ENCODE measurements at regions not wholly inside any gene's neighbourhood (a gene's known extent, or its start where the extent isn't known, plus 50 kb on each side); places are given as distances from the start of the nearest gene placed in this dataset.
"Not testable (repeated sequence)": the region's sequence is repeated elsewhere in the genome, so short reads cannot be mapped to it uniquely, and the experiment has no call there.

GRCh38 chr6:169093066-169093723 lies 160.5 kb downstream of the THBS2 start:
- H3K4me2 ChIP-seq, result no peak overlapping the region
- TF ChIP-seq TFCP2L1 (CRISPR knock-in tag; IDR thresholded peaks at IDR 0.05) (no peak), NFE2L2 (conservative IDR thresholded peaks at IDR 0.05; ENCODE audit: low read length) (no peak), CTCF (IDR thresholded peaks at IDR 0.05) (no peak), RCOR1 (IDR thresholded peaks at IDR 0.05; ENCODE audit: low read depth, low read length) (no peak), POLR2A (IDR thresholded peaks at IDR 0.05; ENCODE audit: low read length) (no peak), ZFP36 (IDR thresholded peaks at IDR 0.05; ENCODE audit: borderline replicate concordance, partially characterized antibody) (no peak), ESRRA (IDR thresholded peaks at IDR 0.05; ENCODE audit: borderline replicate concordance, low read length) (no peak), BHLHE40 (IDR thresholded peaks at IDR 0.05; ENCODE audit: low read depth, low read length) (no peak)
- 45% methylated on average over 10 of the region's 11 CpGs for WGBS (ENCODE audit: missing lambda C conversion rate)
- FAIRE-seq (no peak), ATAC-seq (no peak), DNase-seq (ENCODE audit: low read depth in 1 of 2, low spot score in 1 of 2) (no peak)
- peaks cover 18% of the 10 kb centered on the region; the same call in 1 of the 3 replicates for H3K9me3 ChIP-seq
- H3K4me3 ChIP-seq, result no peak overlapping the region
- H3K4me1 ChIP-seq, result no peaks in the 10 kb centered on the region
- POLR2A ChIA-PET, result no interaction called here
- CTCF ChIA-PET, result interaction anchor here (0.7 to 0.9 kb wide), 2 partner anchors 136 to 233 kb away, joined by 3 read pairs; no protein-coding TSS in a partner anchor
- H3K27ac ChIP-seq, result no peak overlapping the region

DNA sequence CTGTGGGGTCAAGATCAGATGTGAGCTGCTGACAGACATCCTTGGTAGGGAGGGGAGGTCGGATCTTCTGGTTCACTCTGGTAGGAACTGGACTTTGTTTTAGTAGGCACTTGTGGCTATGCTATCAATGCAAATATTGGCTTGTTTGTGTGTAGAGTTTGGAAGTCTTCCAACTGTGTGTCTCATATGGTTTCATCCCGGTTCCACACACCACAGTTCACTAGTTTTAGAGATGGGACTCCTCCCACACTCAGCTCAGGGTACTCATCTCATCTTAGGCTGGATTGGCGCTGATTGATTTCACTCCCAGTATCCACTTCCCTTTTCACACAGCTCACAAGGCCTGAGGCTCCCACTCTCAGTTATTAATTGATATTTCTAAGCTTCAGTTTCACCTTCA lies 161.3 kb downstream of the THBS2 start:
- ATAC-seq (no peak), FAIRE-seq (no peak), DNase-seq (ENCODE audit: low read depth in 1 of 2, low spot score in 1 of 2) (no peak)
- POLR2A ChIA-PET, result no interaction called here
- H3K4me2 ChIP-seq, result no peak overlapping the region
- H3K27ac ChIP-seq, result no peak overlapping the region
- CTCF ChIA-PET, result interaction anchor here (0.7 to 0.9 kb wide), 2 partner anchors 136 to 234 kb away, joined by 3 read pairs; no protein-coding TSS in a partner anchor
- H3K4me3 ChIP-seq, result no peak overlapping the region
- no peaks in the 10 kb centered on the region for H3K4me1 ChIP-seq
- 15% methylated on average over 3 of the region's 3 CpGs for WGBS (ENCODE audit: missing lambda C conversion rate)
- TF ChIP-seq CHD2 (IDR thresholded peaks at IDR 0.05; ENCODE audit: low read length, partially characterized antibody) (no peak), CBX8 (IDR thresholded peaks at IDR 0.05) (no peak), CHD4 (IDR thresholded peaks at IDR 0.05; ENCODE audit: borderline replicate concordance) (no peak), E2F6 (IDR thresholded peaks at IDR 0.05; ENCODE audit: borderline replicate concordance, low read depth) (no peak), EP300 (IDR thresholded peaks at IDR 0.05) (no peak), PHF8 (IDR thresholded peaks at IDR 0.05; ENCODE audit: borderline replicate concordance, low read depth) (no peak), ZC3H11A (IDR thresholded peaks at IDR 0.05) (no peak), ZNF302 (CRISPR knock-in tag; IDR thresholded peaks at IDR 0.05) (no peak), TP53 (CRISPR knock-in tag; IDR thresholded peaks at IDR 0.05) (no peak), RNF2 (IDR thresholded peaks at IDR 0.05; ENCODE audit: borderline replicate concordance, low read depth) (no peak), JUN (IDR thresholded peaks at IDR 0.05) (no peak), HOXB5 (CRISPR knock-in tag; IDR thresholded peaks at IDR 0.05) (no peak)
- peaks cover 18% of the 10 kb centered on the region; the same call in 1 of the 3 replicates for H3K9me3 ChIP-seq

DNA sequence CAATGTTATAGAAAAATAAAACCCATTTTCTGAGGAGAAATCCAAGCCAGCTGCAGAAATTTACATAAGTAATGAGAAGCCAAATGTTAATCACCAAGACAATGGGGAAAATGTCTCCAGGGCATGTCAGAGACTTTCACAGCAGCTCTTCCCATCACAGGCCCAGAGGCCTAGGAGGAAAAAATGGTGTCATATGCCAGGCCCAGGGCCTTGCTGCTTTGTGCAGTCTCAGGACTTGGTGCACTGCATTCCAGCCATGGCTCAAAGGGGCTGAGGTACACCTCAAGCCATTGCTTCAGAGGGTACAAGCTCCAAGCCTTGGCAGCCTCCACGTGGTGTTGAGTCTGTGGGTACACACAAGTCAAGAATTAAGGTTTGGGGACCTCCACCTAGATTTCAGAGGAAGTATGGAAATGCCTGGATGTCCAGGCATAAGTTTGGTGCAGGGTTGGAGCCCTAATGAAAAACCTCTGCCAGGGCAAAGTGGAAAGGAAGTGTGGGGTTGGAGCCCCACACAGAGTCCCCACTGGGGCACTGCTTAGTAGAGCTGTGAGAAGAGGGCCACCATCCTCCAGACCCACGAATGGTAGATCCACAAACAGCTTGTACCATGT lies 163.0 kb downstream of the THBS2 start:
- peak; percentile 92 for TF ChIP-seq ZFP36 (IDR thresholded peaks at IDR 0.05; ENCODE audit: borderline replicate concordance, partially characterized antibody)
- CTCF ChIA-PET; H3K27ac ChIP-seq; H3K4me3 ChIP-seq; H3K4me1 ChIP-seq; FAIRE-seq; H3K4me2 ChIP-seq; ATAC-seq; POLR2A ChIA-PET; DNase-seq (ENCODE audit: low read depth in 1 of 2, low spot score in 1 of 2): not testable (repeated sequence)
- WGBS (ENCODE audit: missing lambda C conversion rate), result 0% methylated on average over 1 of the region's 2 CpGs
- peaks cover 18% of the 10 kb centered on the region; the same call in 1 of the 3 replicates for H3K9me3 ChIP-seq

All from A549 (cell line).